ENCODE measurements at regions not wholly inside any gene's neighbourhood (a gene's known extent, or its start where the extent isn't known, plus 50 kb on each side); places are given as distances from the start of the nearest gene placed in this dataset.

- H3K4me1 ChIP-seq (ENCODE audit: control insufficient read depth, insufficient read depth, low read length), result no peaks in the 10 kb centered on the region
- no peaks in the 10 kb centered on the region for H3K9me3 ChIP-seq (ENCODE audit: control insufficient read depth, insufficient read depth, low read depth, low read length)
- H3K27me3 ChIP-seq (ENCODE audit: control insufficient read depth, insufficient read depth, low read length), result no peaks in the 10 kb centered on the region
- BruUV-seq (replicated peaks), result no TSS peak
- ATAC-seq, result no peak
- in situ Hi-C loops (cut with HindIII; ENCODE audit: low pct_unique_long_range_greater_than_20kb, low sequenced_read_pairs) (no loop called here), intact Hi-C loops (cut with micrococcal nuclease; ENCODE audit: unreplicated experiment) (no loop called here)
- TF ChIP-seq SIN3A (IDR thresholded peaks at IDR 0.05; ENCODE audit: borderline replicate concordance, insufficient read depth, low read depth, low read length), result no peak
- TF ChIP-seq CTCF (IDR thresholded peaks at IDR 0.05), result no peak
- no peak for TF ChIP-seq TCF7L2 (IDR thresholded peaks at IDR 0.05; ENCODE audit: low read depth, low read length)
- no peak for TF ChIP-seq POLR2AphosphoS5 (IDR thresholded peaks at IDR 0.05; ENCODE audit: low read depth, low read length)
- TF ChIP-seq REST (IDR thresholded peaks at IDR 0.05; ENCODE audit: insufficient read depth in 1 of 2, low read depth in 2 of 2, low read length in 1 of 2), result no peak
- ChIA-PET CTCF (interaction anchor here (0.6 kb wide), 1 partner anchor 424 kb away, joined by 6 read pairs; no protein-coding TSS in a partner anchor), POLR2A (no interaction called here)
- DNase-seq (ENCODE audit: low read depth, low spot score), result no peak
- no peaks in the 10 kb centered on the region for H3K36me3 ChIP-seq (ENCODE audit: control insufficient read depth, insufficient read depth, low read length)
- no peak overlapping the region for H3K27ac ChIP-seq (ENCODE audit: low read length)
- no peak overlapping the region for H3K4me3 ChIP-seq (ENCODE audit: low read depth in 2 of 2, low read length in 2 of 2)
These were observed 178.6 kb downstream of the CDH26 start for GRCh38 chr20:60136645-60137401.

GRCh38 chr20:60137657-60138245 is 179.5 kb downstream of the CDH26 start:
- H3K36me3 ChIP-seq (ENCODE audit: control insufficient read depth, insufficient read depth, low read length), result no peaks in the 10 kb centered on the region
- no peak for ATAC-seq
- no TSS peak for BruUV-seq (replicated peaks)
- no peak overlapping the region for H3K4me3 ChIP-seq (ENCODE audit: low read depth in 2 of 2, low read length in 2 of 2)
- intact Hi-C loops (cut with micrococcal nuclease; ENCODE audit: unreplicated experiment), result no loop called here
- H3K27ac ChIP-seq (ENCODE audit: low read length), result no peak overlapping the region
- CTCF ChIA-PET, result interaction anchor here (0.6 kb wide), 2 partner anchors 912 to 1048 kb away, joined by 4 to 5 read pairs; no protein-coding TSS in a partner anchor
- no peaks in the 10 kb centered on the region for H3K27me3 ChIP-seq (ENCODE audit: control insufficient read depth, insufficient read depth, low read length)
- TF ChIP-seq SIN3A (IDR thresholded peaks at IDR 0.05; ENCODE audit: borderline replicate concordance, insufficient read depth, low read depth, low read length) (no peak), CTCF (IDR thresholded peaks at IDR 0.05) (peak; percentile 69)
- in situ Hi-C loops (cut with HindIII; ENCODE audit: low pct_unique_long_range_greater_than_20kb, low sequenced_read_pairs), result no loop called here
- POLR2A ChIA-PET, result no interaction called here
- no peaks in the 10 kb centered on the region for H3K4me1 ChIP-seq (ENCODE audit: control insufficient read depth, insufficient read depth, low read length)
- no peaks in the 10 kb centered on the region for H3K9me3 ChIP-seq (ENCODE audit: control insufficient read depth, insufficient read depth, low read depth, low read length)
- DNase-seq (ENCODE audit: low read depth, low spot score), result no peak

Data from Panc1 (cell line).